H1 (cell line): ENCODE measurements at regions not wholly inside any gene's neighbourhood (a gene's known extent, or its start where the extent isn't known, plus 50 kb on each side); places are given as distances from the start of the nearest gene placed in this dataset.

ENCODE experiments used
- NRF1 ChIP-seq: IDR thresholded peaks from 2 replicates; pipeline ENCODE4 v1.6.1; 2011; ENCODE audit warnings: mild to moderate bottlenecking, low read depth, low read length, improper control_type of control experiment

- no peak for TF ChIP-seq NRF1
These were observed 198.1 kb upstream of the PPP2R2D start (continued) for GRCh38 chr10:131702531-131703356.
